ENCODE measurements at regions not wholly inside any gene's neighbourhood (a gene's known extent, or its start where the extent isn't known, plus 50 kb on each side); places are given as distances from the start of the nearest gene placed in this dataset.

DNA sequence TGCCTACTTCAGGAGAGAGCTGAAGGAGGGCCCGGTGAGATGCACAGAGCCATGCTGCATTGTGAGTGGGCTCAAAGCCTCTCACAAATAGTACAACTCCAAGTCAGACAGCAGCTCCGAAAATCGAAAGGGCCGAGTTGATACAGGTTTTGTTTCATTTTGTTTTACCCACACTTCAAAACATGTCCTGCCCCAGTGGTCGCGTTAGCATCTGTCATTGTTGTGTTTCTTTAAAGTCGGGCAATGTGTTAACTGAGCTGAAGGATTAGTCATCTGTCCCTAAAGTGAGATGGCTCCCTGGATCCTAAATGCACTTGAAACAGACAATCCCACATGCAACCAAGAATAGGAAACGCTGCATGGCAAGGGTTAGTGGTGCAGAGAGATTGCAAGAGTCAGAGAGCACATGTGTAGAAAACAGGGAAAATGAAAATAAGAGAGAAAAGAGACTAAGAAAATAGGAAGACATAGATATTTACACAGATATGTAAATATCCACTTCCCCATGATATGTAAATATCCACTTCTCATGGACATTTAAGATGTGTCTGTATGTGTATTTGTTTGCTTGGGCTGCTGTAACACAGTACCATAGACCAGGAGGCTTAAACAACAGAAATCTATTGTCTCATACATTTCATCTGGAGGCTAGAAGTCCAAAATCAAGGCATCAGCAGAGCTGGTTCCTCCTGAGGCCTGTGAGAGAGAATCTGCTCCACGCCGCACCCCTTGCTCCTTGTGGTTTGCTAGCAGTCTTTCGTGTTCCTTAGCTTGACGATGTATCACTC lies 131.4 kb upstream of the RAB4A start:
- TF ChIP-seq CTCF (IDR thresholded peaks at IDR 0.05 in 4 of 5, conservative IDR thresholded peaks at IDR 0.05 in 1 of 5): no peak
- TF ChIP-seq POLR2A (IDR thresholded peaks at IDR 0.05): no peak

Measured in gastrocnemius medialis (tissue), 4 donors.